H9 (cell line): ENCODE measurements at regions not wholly inside any gene's neighbourhood (a gene's known extent, or its start where the extent isn't known, plus 50 kb on each side); places are given as distances from the start of the nearest gene placed in this dataset.

ENCODE experiments used
- DNase-seq: peaks from one replicate; pipeline ENCODE4 v3.0.0-alpha.2; 2017
- H2AFZ ChIP-seq: one replicate; pipeline ENCODE4 v1.6.1; 2013; ENCODE audit warnings: mild to moderate bottlenecking, low read length, control low read depth, moderate library complexity
- H2AK5ac ChIP-seq: 2 replicates; pipeline ENCODE4 v1.6.1; 2013; ENCODE audit warnings: low read length, control low read depth, mixed read lengths; ENCODE audit not compliant: insufficient read length
- H2BK120ac ChIP-seq: one replicate; pipeline ENCODE4 v1.6.1; 2013; ENCODE audit warnings: low read depth, mild to moderate bottlenecking, low read length, control low read depth, inconsistent platforms; ENCODE audit not compliant: poor library complexity, severe bottlenecking
- H2BK12ac ChIP-seq: 2 replicates; pipeline ENCODE4 v1.6.1; 2013; ENCODE audit warnings: low read length, control low read depth, mixed read lengths, low read depth; ENCODE audit not compliant: insufficient read length
- H2BK15ac ChIP-seq: 2 replicates; pipeline ENCODE4 v1.6.1; 2013; ENCODE audit warnings: low read depth, low read length, control low read depth
- H2BK20ac ChIP-seq: one replicate; pipeline ENCODE4 v1.6.1; 2013; ENCODE audit warnings: low read depth, mild to moderate bottlenecking, low read length, control low read depth, inconsistent platforms; ENCODE audit not compliant: poor library complexity, severe bottlenecking
- H2BK5ac ChIP-seq: 2 replicates; pipeline ENCODE4 v1.6.1; 2013; ENCODE audit warnings: low read length, control low read depth, mixed read lengths; ENCODE audit not compliant: insufficient read length
- H3K14ac ChIP-seq: 2 replicates; pipeline ENCODE4 v1.6.1; 2013; ENCODE audit warnings: low read length, control low read depth; ENCODE audit not compliant: insufficient read depth
- H3K18ac ChIP-seq: 2 replicates; pipeline ENCODE4 v1.6.1; 2013; ENCODE audit warnings: low read depth, mild to moderate bottlenecking, mixed read lengths, low read length, control low read depth; ENCODE audit not compliant: insufficient read length
- H3K23ac ChIP-seq: 2 replicates; pipeline ENCODE4 v1.6.1; 2013; ENCODE audit warnings: low read length, control low read depth, mixed read lengths, low read depth; ENCODE audit not compliant: insufficient read length
- H3K23me2 ChIP-seq: 2 replicates; pipeline ENCODE4 v1.6.1; 2013; ENCODE audit warnings: low read depth, mild to moderate bottlenecking, mixed read lengths, low read length, control low read depth; ENCODE audit not compliant: insufficient read length, poor library complexity, severe bottlenecking
- H3K27ac ChIP-seq: 2 replicates; pipeline ENCODE4 v1.5.1; 2013; ENCODE audit warnings: low read length, control low read depth, mixed read lengths, low read depth; ENCODE audit not compliant: insufficient read length
- H3K27me3 ChIP-seq: 2 replicates; pipeline ENCODE4 v1.6.1; 2013; ENCODE audit warnings: low read length, control low read depth, inconsistent platforms; ENCODE audit not compliant: insufficient read depth
- H3K4ac ChIP-seq: 2 replicates; pipeline ENCODE4 v1.6.1; 2013; ENCODE audit warnings: low read depth, mild to moderate bottlenecking, control low read depth, inconsistent platforms, low read length, moderate library complexity
- H3K4me1 ChIP-seq: 2 replicates; pipeline ENCODE4 v1.6.1; 2013; ENCODE audit warnings: low read length, control low read depth, inconsistent platforms; ENCODE audit not compliant: insufficient read depth
- H3K4me2 ChIP-seq: 2 replicates; pipeline ENCODE4 v1.6.1; 2013; ENCODE audit warnings: low read length, control low read depth, mixed read lengths; ENCODE audit not compliant: insufficient read length, insufficient read depth
- H3K56ac ChIP-seq: 2 replicates; pipeline ENCODE4 v1.6.1; 2013; ENCODE audit warnings: low read depth, mild to moderate bottlenecking, mixed read lengths, low read length, control low read depth; ENCODE audit not compliant: insufficient read length
- H3K79me1 ChIP-seq: 2 replicates; pipeline ENCODE4 v1.6.1; 2013; ENCODE audit warnings: low read depth, mild to moderate bottlenecking, moderate library complexity, low read length, control low read depth, inconsistent platforms; ENCODE audit not compliant: insufficient read depth, poor library complexity, severe bottlenecking
- H3K79me2 ChIP-seq: 2 replicates; pipeline ENCODE4 v1.6.1; 2013; ENCODE audit warnings: low read length, control low read depth, inconsistent platforms; ENCODE audit not compliant: insufficient read depth
- H3K9ac ChIP-seq: 2 replicates; pipeline ENCODE4 v1.6.1; 2013; ENCODE audit warnings: low read length, control low read depth, mixed read lengths; ENCODE audit not compliant: insufficient read length; ENCODE audit errors: extremely low read depth
- H3K9me3 ChIP-seq: one replicate; pipeline ENCODE4 v1.6.1; 2013; ENCODE audit warnings: low read depth, low read length, inconsistent platforms; ENCODE audit not compliant: control insufficient read depth
- H3T11ph ChIP-seq: one replicate; pipeline ENCODE4 v1.6.1; 2013; ENCODE audit warnings: mild to moderate bottlenecking, low read length, control low read depth, inconsistent platforms
- H4K20me1 ChIP-seq: one replicate; pipeline ENCODE4 v1.6.1; 2013; ENCODE audit not compliant: control insufficient read depth, insufficient read length, insufficient read depth
- H4K5ac ChIP-seq: 2 replicates; pipeline ENCODE4 v1.6.1; 2013; ENCODE audit warnings: low read depth, mild to moderate bottlenecking, mixed read lengths, low read length, control low read depth; ENCODE audit not compliant: insufficient read length
- H4K8ac ChIP-seq: replicated peaks from 2 replicates; pipeline ENCODE4 v1.6.1; 2013; ENCODE audit warnings: low read length, control low read depth, mixed read lengths, low read depth; ENCODE audit not compliant: insufficient read length
- H4K91ac ChIP-seq: 2 replicates; pipeline ENCODE4 v1.6.1; 2013; ENCODE audit warnings: low read depth, mild to moderate bottlenecking, moderate library complexity, mixed read lengths, low read length, control low read depth; ENCODE audit not compliant: insufficient read length
- H3K27ac Mint-ChIP-seq, 3 experiments: 2 replicates in 2 of 3; 3 replicates in 1 of 3; pipeline ENCODE4 v1.8.0; 2020 to 2021; ENCODE audit warnings: mixed read lengths in 3 of 3, mild to moderate bottlenecking in 1 of 3, moderate library complexity in 1 of 3
- H3K27me3 Mint-ChIP-seq: 2 replicates; pipeline ENCODE4 v1.8.0; 2021; ENCODE audit warnings: low read depth, mild to moderate bottlenecking, moderate library complexity, mixed read lengths
- H3K36me3 Mint-ChIP-seq, 3 experiments: 2 replicates in 2 of 3; 3 replicates in 1 of 3; pipeline ENCODE4 v1.8.0; 2020 to 2021; ENCODE audit warnings: low read depth in 3 of 3, mixed read lengths in 3 of 3; ENCODE audit not compliant: insufficient read depth in 1 of 3
- H3K4me1 Mint-ChIP-seq, 2 experiments: 2 replicates each; pipeline ENCODE4 v1.8.0; 2020; ENCODE audit warnings: mixed read lengths in 2 of 2
- H3K4me3 Mint-ChIP-seq, 2 experiments: 2 replicates in 1 of 2; 3 replicates in 1 of 2; pipeline ENCODE4 v1.8.0; 2020 to 2021; ENCODE audit warnings: mild to moderate bottlenecking in 2 of 2, mixed read lengths in 2 of 2, moderate library complexity in 1 of 2
- H3K9me3 Mint-ChIP-seq, 2 experiments: 2 replicates in 1 of 2; 3 replicates in 1 of 2; pipeline ENCODE4 v1.8.0; 2020; ENCODE audit warnings: mild to moderate bottlenecking in 2 of 2, mixed read lengths in 2 of 2, moderate library complexity in 1 of 2
- CTCF ChIP-seq: fragments of 200-600 bp; sonication (generic); conservative IDR thresholded peaks from 3 replicates; pipeline ENCODE4 v1.8.0; 2021; ENCODE audit warnings: antibody characterized with exemption, mild to moderate bottlenecking
- WGBS: extraction: QIAGEN DNeasy Blood & Tissue Kit; methylation state at CpG from one replicate; pipeline ENCODE4 v1.1.7; 2013; ENCODE audit warnings: missing lambda C conversion rate, low lambda C conversion rate, mixed read lengths; ENCODE audit not compliant: insufficient read length; ENCODE audit errors: extremely low coverage; 5-methylcytosine and 5-hydroxymethylcytosine counted together

GRCh38 chr2:175853616-175853890 lies 148.5 kb downstream of the LNPK start:
- Histone ChIP-seq H3K4me2 (no peak overlapping the region), H2BK15ac (no peak overlapping the region), H2AK5ac (no peak overlapping the region), H3K14ac (no peak overlapping the region), H2AFZ (no peak overlapping the region), H3K79me1 (no peaks in the 10 kb centered on the region), H3K18ac (no peak overlapping the region), H3K9ac (no peak overlapping the region), H3K23me2 (no peaks in the 10 kb centered on the region), H4K5ac (no peak overlapping the region), H3K9me3 (no peaks in the 10 kb centered on the region), H2BK5ac (no peak overlapping the region), H3K4ac (no peak overlapping the region), H3K27me3 (no peaks in the 10 kb centered on the region), H4K8ac (no peak overlapping the region), H4K91ac (no peak overlapping the region), H2BK20ac (no peak overlapping the region), H4K20me1 (no peaks in the 10 kb centered on the region), H3T11ph (no peak overlapping the region), H3K27ac (no peak overlapping the region), H3K4me1 (peaks cover 9% of the 10 kb centered on the region), H3K79me2 (no peaks in the 10 kb centered on the region), H2BK12ac (no peak overlapping the region), H3K56ac (no peak overlapping the region), H3K23ac (no peak overlapping the region), H2BK120ac (no peak overlapping the region)
- Mint-ChIP-seq H3K4me1 (peaks cover 32 to 45% of the 10 kb centered on the region in 2 experiments), H3K27me3 (no peaks in the 10 kb centered on the region; the same call in 1 of the 2 replicates), H3K9me3 (no peaks in the 10 kb centered on the region), H3K36me3 (no peaks in the 10 kb centered on the region), H3K27ac (peak overlapping the region in 1 of 3 experiments; percentile 59; a peak in 1 of 7 replicates), H3K4me3 (no peak overlapping the region)
- DNase-seq, result no peak
- no CpG with 5 or more reads among the region's 5 CpGs for WGBS
- no peak for TF ChIP-seq CTCF
